ENCODE measurements at regions not wholly inside any gene's neighbourhood (a gene's known extent, or its start where the extent isn't known, plus 50 kb on each side); places are given as distances from the start of the nearest gene placed in this dataset.

DNA sequence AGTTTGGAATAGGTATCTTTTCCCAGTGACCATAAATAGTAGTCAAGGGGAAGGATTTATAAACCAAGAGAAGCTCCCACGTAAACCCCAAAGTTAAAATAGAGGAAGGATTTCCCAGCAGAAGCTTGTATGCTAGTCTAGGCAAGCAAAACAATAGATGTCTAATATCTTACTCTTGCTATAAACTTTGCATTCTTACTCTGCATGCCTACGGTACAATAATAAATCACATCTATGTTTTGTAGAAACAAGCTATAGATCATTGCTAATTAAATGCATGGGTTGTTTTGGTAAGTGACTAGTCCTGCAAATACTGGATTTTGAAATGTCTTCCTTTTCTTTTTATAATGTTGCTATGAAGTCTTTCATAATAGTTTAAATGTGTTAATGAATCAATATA, 585.5 kb downstream of the INHBA start:
- no peak for TF ChIP-seq JUND (IDR thresholded peaks at IDR 0.05; ENCODE audit: low read depth)
- DNase-seq (ENCODE audit: low read depth in 1 of 2, low spot score in 1 of 2): no peak
- in situ Hi-C loops (cut with HindIII; ENCODE audit: low pct_unique_long_range_greater_than_20kb, low sequenced_read_pairs): no loop called here

DNA sequence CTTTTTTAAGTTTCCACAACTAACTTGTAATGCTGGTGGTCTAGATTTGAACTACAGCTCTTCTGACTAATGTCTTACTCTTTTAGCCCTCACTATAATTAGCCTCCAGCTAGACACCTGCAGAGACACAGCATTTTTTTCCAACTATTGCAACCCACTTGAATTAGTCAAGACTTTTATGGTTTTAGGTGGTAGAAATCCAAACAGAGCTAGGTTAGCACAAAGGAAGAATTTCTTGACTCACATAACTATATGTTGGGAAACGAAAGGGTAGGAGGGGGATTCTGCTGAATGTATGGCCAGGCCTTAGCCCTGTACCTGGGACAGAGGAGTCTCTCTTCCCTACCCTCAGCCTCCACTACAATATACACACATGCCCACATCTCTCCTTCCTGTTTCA, 586.1 kb downstream of the INHBA start:
- TF ChIP-seq JUND (IDR thresholded peaks at IDR 0.05; ENCODE audit: low read depth): no peak
- in situ Hi-C loops (cut with HindIII; ENCODE audit: low pct_unique_long_range_greater_than_20kb, low sequenced_read_pairs): no loop called here
- DNase-seq (ENCODE audit: low read depth in 1 of 2, low spot score in 1 of 2): no peak

DNA sequence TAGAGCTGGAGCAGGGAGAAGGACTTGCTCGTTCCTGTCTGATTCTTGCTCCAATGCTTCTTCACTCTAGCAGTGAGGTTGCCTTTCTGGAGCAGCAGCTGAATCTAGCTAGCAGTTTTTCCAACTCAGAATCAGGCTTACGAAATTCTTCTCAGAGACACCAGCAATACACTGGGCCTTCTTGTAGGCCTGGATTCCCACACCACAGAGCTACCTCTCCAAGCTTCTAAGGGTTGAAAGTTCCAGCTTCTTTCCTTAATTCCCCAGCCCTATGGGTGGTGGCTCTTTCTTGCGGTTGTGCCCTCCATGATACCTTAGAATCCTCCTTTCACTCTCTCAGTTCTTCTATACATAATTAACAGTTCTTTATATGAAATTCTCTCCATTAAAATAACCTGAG, 586.6 kb downstream of the INHBA start:
- in situ Hi-C loops (cut with HindIII; ENCODE audit: low pct_unique_long_range_greater_than_20kb, low sequenced_read_pairs): no loop called here
- no peak for TF ChIP-seq JUND (IDR thresholded peaks at IDR 0.05; ENCODE audit: low read depth)
- DNase-seq (ENCODE audit: low read depth in 1 of 2, low spot score in 1 of 2): no peak

DNA sequence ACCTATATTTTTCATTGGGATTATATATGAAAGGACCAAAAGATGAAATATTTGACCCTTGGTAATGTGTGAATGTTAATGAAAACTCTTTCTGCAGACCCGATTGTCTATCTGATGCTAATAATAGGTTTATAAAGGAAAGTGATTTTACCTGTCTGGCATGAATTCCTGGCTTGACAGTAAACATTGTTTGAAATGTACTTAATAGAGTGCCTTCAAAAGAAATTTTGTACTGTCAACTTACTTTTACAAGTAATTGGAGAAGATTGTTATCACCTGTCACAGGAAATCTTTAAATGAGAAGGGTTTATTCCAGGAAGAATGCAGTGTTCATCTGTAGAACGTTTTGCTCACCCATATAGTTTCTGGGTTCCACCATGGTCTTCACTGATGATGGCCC, 588.2 kb downstream of the INHBA start:
- TF ChIP-seq JUND (IDR thresholded peaks at IDR 0.05; ENCODE audit: low read depth): no peak
- DNase-seq (ENCODE audit: low read depth in 1 of 2, low spot score in 1 of 2): peak in 1 of 2 experiments; percentile 30
- in situ Hi-C loops (cut with HindIII; ENCODE audit: low pct_unique_long_range_greater_than_20kb, low sequenced_read_pairs): no loop called here

DNA sequence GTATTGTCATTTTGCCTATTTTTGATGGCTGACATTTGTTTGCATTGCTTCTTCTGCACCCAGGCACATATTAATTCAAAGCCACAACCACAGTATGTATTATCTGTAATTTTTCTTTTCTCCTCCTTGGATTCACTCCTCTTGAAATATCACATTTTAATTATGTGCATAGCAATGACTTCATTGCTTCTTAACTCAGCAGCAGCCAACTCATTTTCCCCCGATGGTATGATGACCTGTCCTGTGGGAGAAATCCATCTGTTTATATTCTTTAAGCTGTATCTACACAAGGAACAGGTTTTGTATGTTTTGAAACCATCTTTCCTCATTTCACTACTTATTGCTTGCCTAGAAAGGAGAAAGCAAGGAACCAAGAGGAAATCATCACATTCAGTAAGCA, 588.8 kb downstream of the INHBA start:
- TF ChIP-seq JUND (IDR thresholded peaks at IDR 0.05; ENCODE audit: low read depth): no peak
- in situ Hi-C loops (cut with HindIII; ENCODE audit: low pct_unique_long_range_greater_than_20kb, low sequenced_read_pairs): no loop called here
- peak in 1 of 2 experiments; percentile 44 for DNase-seq (ENCODE audit: low read depth in 1 of 2, low spot score in 1 of 2)

DNA sequence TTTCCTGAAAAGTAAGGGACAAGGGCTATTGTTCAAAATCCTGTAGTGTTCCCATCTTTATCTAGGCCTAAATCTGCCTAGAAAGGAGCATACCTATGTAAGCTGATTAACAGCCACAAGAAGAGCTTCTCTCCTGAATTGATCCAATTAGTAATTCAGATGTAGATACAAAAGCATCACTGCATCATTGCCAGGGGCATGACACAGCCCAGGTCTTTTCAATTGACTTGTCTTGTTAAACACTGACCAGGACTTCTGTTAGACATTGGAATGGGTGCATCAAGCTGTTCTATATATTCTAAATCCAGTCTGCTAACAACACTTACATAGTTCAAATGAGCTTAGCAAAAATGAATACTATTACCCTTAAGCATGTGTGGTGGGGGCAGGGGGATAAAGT, 589.2 kb downstream of the INHBA start:
- in situ Hi-C loops (cut with HindIII; ENCODE audit: low pct_unique_long_range_greater_than_20kb, low sequenced_read_pairs): no loop called here
- TF ChIP-seq JUND (IDR thresholded peaks at IDR 0.05; ENCODE audit: low read depth): no peak
- no peak for DNase-seq (ENCODE audit: low read depth in 1 of 2, low spot score in 1 of 2)

DNA sequence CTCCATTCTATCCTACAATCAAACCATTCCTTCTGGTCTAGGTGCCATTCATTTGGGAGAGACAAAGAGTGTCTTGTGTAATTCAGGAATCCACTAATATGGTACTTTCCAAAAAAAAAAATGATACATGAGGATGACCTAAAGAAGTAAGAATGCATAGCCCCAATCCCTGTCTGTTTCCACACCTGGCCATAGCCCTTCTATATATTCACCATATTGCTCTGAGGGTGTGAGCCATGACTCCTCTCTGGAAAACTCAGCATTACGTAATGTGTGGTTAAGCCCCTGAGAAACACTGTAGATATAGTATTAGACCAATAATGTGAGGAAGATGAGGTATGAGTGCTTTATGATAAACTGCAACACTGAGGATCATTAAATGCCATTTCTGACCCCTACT, 592.7 kb downstream of the INHBA start:
- in situ Hi-C loops (cut with HindIII; ENCODE audit: low pct_unique_long_range_greater_than_20kb, low sequenced_read_pairs): no loop called here
- DNase-seq (ENCODE audit: low read depth in 1 of 2, low spot score in 1 of 2): no peak
- no peak for TF ChIP-seq JUND (IDR thresholded peaks at IDR 0.05; ENCODE audit: low read depth)

DNA sequence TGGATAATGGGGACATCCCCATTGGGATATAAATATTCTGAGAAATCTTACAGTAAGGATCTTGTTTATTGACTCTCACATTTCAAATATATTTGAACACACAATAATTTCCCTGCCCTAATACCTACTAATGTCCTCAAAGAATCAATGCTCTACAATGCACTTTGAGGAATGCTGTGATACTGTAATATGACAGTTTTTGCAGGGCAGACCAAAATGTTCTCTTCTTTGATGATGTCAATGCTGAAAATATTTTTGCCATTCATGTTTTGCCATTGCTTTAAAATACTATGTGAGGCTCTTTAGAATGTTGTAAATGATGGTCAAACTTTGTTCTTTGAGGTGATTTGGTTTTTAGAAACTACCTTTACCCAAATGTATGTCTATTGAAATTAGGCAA, 594.1 kb downstream of the INHBA start:
- TF ChIP-seq JUND (IDR thresholded peaks at IDR 0.05; ENCODE audit: low read depth): no peak
- in situ Hi-C loops (cut with HindIII; ENCODE audit: low pct_unique_long_range_greater_than_20kb, low sequenced_read_pairs): no loop called here

DNA sequence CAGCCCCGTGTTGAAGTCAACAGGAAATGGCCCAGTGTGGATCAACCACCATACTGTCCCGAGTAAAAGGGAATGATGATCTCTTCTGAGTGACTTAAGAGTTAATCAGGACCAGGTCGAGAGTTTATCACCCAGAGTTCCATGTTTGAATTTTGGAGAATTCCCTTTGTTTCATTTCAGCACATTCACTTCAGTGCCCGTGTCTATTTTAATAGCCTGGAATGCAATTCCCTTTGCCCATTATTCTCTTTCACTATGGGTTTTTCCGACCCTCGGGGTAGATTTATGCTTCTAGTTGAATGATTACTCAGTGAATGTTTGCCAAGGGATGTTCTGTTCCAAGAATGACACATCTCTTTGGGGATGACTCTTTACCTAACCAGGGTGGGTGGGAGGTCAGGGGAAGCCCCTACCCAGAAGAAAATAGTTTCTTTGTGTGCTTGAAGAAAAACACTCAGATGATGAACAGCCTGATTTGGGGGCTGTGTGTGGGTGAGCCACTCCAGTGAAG, 594.9 kb downstream of the INHBA start:
- TF ChIP-seq JUND (IDR thresholded peaks at IDR 0.05; ENCODE audit: low read depth): no peak
- in situ Hi-C loops (cut with HindIII; ENCODE audit: low pct_unique_long_range_greater_than_20kb, low sequenced_read_pairs): no loop called here
- peak in 1 of 2 experiments; percentile 17 for DNase-seq (ENCODE audit: low read depth in 1 of 2, low spot score in 1 of 2)

More for the DNA sequence above, 594.1 kb downstream of the INHBA start:
- DNase-seq (ENCODE audit: low read depth in 1 of 2, low spot score in 1 of 2): no peak

DNA sequence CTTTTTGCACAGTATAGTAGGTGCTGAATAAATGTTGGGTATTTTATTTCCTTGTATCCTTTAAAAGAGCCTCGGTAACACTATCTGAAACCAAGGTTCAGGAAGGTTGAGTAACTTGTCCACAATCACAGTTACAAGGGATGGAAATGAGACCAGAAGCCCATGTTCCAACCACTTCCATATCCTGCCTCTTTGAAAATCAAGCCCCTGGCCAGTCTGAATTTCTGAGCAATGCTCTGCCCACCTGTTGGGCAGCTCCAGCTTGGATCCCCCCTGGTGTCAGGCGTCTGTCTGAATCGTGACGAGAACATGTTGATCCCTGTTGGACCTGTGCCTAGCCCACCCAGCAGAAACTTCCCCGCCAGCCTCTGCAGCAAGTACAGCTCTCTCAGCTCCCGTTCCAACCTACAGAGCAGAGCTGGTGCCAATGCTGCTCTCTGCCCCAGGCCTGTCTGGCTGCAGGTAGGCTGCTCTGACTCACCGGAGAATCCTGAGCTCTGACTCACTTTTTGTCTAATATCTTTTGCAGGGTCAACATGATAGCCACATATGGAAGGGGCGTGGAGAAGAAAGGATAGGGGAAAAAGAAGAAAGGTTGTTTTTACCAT, 595.5 kb downstream of the INHBA start:
- peak; percentile 28 to 52 for DNase-seq (ENCODE audit: low read depth in 1 of 2, low spot score in 1 of 2)
- in situ Hi-C loops (cut with HindIII; ENCODE audit: low pct_unique_long_range_greater_than_20kb, low sequenced_read_pairs): no loop called here
- peak; percentile 37; the same call in 1 of the 2 replicates for TF ChIP-seq JUND (IDR thresholded peaks at IDR 0.05; ENCODE audit: low read depth)

DNA sequence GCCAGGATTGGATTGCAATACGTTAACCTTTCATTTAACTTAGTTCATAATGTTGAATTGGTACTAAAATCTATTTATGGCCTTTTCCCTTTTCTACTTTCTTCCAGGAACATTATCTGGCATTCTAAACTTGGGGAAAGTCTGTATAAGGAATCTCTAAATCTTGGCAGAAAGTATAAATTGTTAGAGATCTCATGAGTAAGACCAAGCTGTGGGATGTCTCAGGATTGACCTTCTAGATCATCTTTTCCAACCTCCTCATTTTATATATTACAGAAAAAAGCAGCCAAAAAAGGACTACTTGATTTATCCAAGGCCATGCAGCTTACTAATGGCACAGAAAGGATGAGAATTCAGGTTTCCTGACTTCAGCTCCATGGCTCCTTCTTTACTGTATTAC, 598.3 kb downstream of the INHBA start:
- TF ChIP-seq JUND (IDR thresholded peaks at IDR 0.05; ENCODE audit: low read depth): no peak
- DNase-seq (ENCODE audit: low read depth in 1 of 2, low spot score in 1 of 2): no peak
- in situ Hi-C loops (cut with HindIII; ENCODE audit: low pct_unique_long_range_greater_than_20kb, low sequenced_read_pairs): no loop called here

DNA sequence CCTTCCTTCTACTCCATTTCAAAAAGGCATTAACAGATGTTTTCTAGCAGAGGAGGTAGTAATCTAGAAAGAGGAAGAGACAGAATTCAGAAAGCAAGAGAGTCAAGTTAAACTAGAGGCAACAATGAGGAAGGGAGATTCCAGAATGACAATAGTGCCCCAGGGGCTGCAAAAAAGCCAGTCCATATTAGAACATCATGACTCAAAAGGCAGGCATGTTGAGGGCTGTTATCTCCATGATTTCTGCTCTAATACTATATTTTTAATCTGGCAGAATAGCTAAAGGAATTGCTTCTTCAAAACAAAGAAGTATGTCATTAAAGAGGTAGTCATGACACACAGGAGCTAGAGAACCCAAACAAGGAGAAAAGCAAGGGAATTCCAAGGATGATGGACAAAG, 599.6 kb downstream of the INHBA start:
- TF ChIP-seq JUND (IDR thresholded peaks at IDR 0.05; ENCODE audit: low read depth): no peak
- in situ Hi-C loops (cut with HindIII; ENCODE audit: low pct_unique_long_range_greater_than_20kb, low sequenced_read_pairs): no loop called here
- DNase-seq (ENCODE audit: low read depth in 1 of 2, low spot score in 1 of 2): no peak

DNA sequence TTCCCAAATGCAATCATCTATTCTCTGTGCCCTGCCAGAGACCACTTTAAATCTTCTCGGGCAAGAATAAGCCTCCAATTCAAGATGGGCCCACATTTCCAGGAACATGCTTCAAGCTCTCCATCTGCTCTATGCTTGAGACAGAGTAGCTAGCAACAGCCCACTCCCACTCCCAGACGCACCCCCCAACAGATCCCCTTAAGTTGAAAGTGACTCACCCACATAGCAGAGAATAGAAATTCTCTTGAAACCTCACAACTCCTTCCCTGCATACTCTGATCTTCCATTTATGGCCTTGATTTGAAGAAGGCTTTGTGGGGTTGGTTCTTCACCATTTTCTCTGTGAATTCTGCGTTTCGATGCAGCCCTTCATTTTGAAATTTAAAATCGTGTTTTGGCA, 604.0 kb downstream of the INHBA start:
- no peak for TF ChIP-seq JUND (IDR thresholded peaks at IDR 0.05; ENCODE audit: low read depth)
- DNase-seq (ENCODE audit: low read depth in 1 of 2, low spot score in 1 of 2): no peak
- in situ Hi-C loops (cut with HindIII; ENCODE audit: low pct_unique_long_range_greater_than_20kb, low sequenced_read_pairs): no loop called here

DNA sequence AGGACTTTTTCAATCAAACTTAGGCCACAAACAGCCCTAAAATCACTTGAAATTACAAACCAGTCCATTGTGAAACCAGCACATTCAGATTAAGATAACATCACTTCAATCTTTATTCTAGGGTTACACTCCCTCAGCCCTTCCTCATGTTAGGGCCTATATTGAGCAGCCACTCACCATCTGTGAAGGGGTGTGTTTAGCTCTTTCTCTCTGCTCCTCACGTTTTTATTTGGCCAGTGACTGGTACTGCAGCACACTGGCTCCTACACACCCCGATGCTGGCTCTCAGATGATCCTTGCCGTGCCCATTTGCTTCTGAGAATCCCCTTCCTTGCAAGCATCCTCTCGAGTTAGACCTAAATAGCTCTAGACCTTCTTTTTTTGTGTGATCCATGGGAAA, 604.5 kb downstream of the INHBA start:
- DNase-seq (ENCODE audit: low read depth in 1 of 2, low spot score in 1 of 2): no peak
- in situ Hi-C loops (cut with HindIII; ENCODE audit: low pct_unique_long_range_greater_than_20kb, low sequenced_read_pairs): no loop called here
- TF ChIP-seq JUND (IDR thresholded peaks at IDR 0.05; ENCODE audit: low read depth): no peak
